IMR-90 (cell line): ENCODE measurements at regions not wholly inside any gene's neighbourhood (a gene's known extent, or its start where the extent isn't known, plus 50 kb on each side); places are given as distances from the start of the nearest gene placed in this dataset.

Experiments
- ATAC-seq: fragments of 200-7000 bp; cut with Tn5 transposase; 2 replicates; pipeline ENCODE4 v1.9.1; 2020; ENCODE audit warnings: low read depth, mild to moderate bottlenecking, moderate library complexity
- BruUV-seq: library from RNA; stranded (reverse); fragments of 400-500 nt; replicated peaks from 2 replicates; lab custom pipeline; 2021; lab: Mats Ljungman, UMichigan
- CTCF ChIA-PET: fragments of 300-600 bp; formaldehyde crosslinking; extraction: SDS; loops from one replicate; lab custom pipeline; 2021; ENCODE audit warnings: antibody characterized with exemption; lab: Yijun Ruan, JAX
- POLR2A ChIA-PET: fragments of 300-600 bp; sonication (Branson Sonifier 250); formaldehyde crosslinking; loops from one replicate; lab custom pipeline; 2022; ENCODE audit warnings: antibody characterized with exemption; ENCODE audit not compliant: unreplicated experiment; lab: Charles Lee
- DNase-seq: peaks from one replicate; pipeline ENCODE4 v3.0.0; 2013
- H2AFZ ChIP-seq: replicated peaks from 2 replicates; pipeline ENCODE3; 2013; ENCODE audit warnings: low read length, mild to moderate bottlenecking; ENCODE audit not compliant: poor library complexity
- H2AK5ac ChIP-seq: 2 replicates; pipeline ENCODE4 v1.6.1; 2013; ENCODE audit warnings: low read depth, low read length, inconsistent platforms
- H2AK9ac ChIP-seq: replicated peaks from 2 replicates; pipeline ENCODE3; 2013; ENCODE audit warnings: mild to moderate bottlenecking, low read depth, low read length, moderate library complexity; ENCODE audit not compliant: poor library complexity
- H2BK120ac ChIP-seq: 2 replicates; pipeline ENCODE4 v1.6.1; 2013; ENCODE audit warnings: low read depth, low read length, inconsistent platforms
- H2BK15ac ChIP-seq: 3 replicates; pipeline ENCODE4 v1.6.1; 2013; ENCODE audit warnings: low read depth, low read length, inconsistent platforms
- H2BK20ac ChIP-seq: 2 replicates; pipeline ENCODE4 v1.6.1; 2013; ENCODE audit warnings: low read depth, mild to moderate bottlenecking, inconsistent platforms, low read length, moderate library complexity
- H2BK5ac ChIP-seq: 2 replicates; pipeline ENCODE4 v1.6.1; 2013; ENCODE audit warnings: mild to moderate bottlenecking, low read depth, low read length, inconsistent platforms; ENCODE audit not compliant: poor library complexity, severe bottlenecking
- H3K14ac ChIP-seq: replicated peaks from 2 replicates; pipeline ENCODE4 v1.6.1; 2013; ENCODE audit warnings: low read depth, low read length, inconsistent platforms
- H3K18ac ChIP-seq: 2 replicates; pipeline ENCODE4 v1.6.1; 2013; ENCODE audit warnings: low read depth, low read length, control low read depth
- H3K23ac ChIP-seq: 2 replicates; pipeline ENCODE4 v1.6.1; 2013; ENCODE audit warnings: low read depth, low read length, inconsistent platforms
- H3K27ac ChIP-seq: 2 replicates; pipeline ENCODE4 v1.5.1; 2013; ENCODE audit warnings: mild to moderate bottlenecking, control low read depth, low read length; ENCODE audit not compliant: insufficient read depth
- H3K27me3 ChIP-seq: 2 replicates; pipeline ENCODE4 v1.6.1; 2013; ENCODE audit warnings: low read length; ENCODE audit not compliant: control insufficient read depth, insufficient read depth
- H3K36me3 ChIP-seq: 2 replicates; pipeline ENCODE4 v1.6.1; 2013; ENCODE audit warnings: low read length, mixed read lengths; ENCODE audit not compliant: control insufficient read depth, insufficient read depth
- H3K4ac ChIP-seq: 2 replicates; pipeline ENCODE4 v1.6.1; 2013; ENCODE audit warnings: low read depth, low read length, inconsistent platforms
- H3K4me1 ChIP-seq: 2 replicates; pipeline ENCODE4 v1.6.1; 2013; ENCODE audit warnings: low read length, mixed read lengths; ENCODE audit not compliant: control insufficient read depth, insufficient read depth
- H3K4me2 ChIP-seq: 2 replicates; pipeline ENCODE4 v1.6.1; 2013; ENCODE audit warnings: low read depth, mild to moderate bottlenecking, control low read depth, low read length, moderate library complexity
- H3K4me3 ChIP-seq: 2 replicates; pipeline ENCODE4 v1.5.1; 2013; ENCODE audit warnings: low read depth, mild to moderate bottlenecking, control low read depth, low read length, moderate library complexity; ENCODE audit not compliant: insufficient read depth
- H3K56ac ChIP-seq: 2 replicates; pipeline ENCODE4 v1.6.1; 2013; ENCODE audit warnings: low read length, inconsistent platforms; ENCODE audit not compliant: insufficient read depth; ENCODE audit errors: extremely low read depth
- H3K79me1 ChIP-seq, 2 experiments: 2 replicates each; pipeline ENCODE4 v1.6.1; 2013; ENCODE audit warnings: low read length in 2 of 2, inconsistent platforms in 1 of 2, low read depth in 1 of 2
- H3K9ac ChIP-seq: 2 replicates; pipeline ENCODE4 v1.6.1; 2013; ENCODE audit warnings: low read depth, low read length, control low read depth
- H3K9me1 ChIP-seq: 2 replicates; pipeline ENCODE4 v1.6.1; 2013; ENCODE audit warnings: low read length, inconsistent platforms; ENCODE audit not compliant: insufficient read depth
- H3K9me3 ChIP-seq: 2 replicates; pipeline ENCODE4 v1.6.1; 2013; ENCODE audit warnings: low read length; ENCODE audit not compliant: control insufficient read depth, insufficient read depth
- H4K20me1 ChIP-seq: 2 replicates; pipeline ENCODE4 v1.6.1; 2013; ENCODE audit warnings: low read length, inconsistent platforms; ENCODE audit not compliant: insufficient read depth
- H4K5ac ChIP-seq: 2 replicates; pipeline ENCODE4 v1.6.1; 2013; ENCODE audit warnings: mild to moderate bottlenecking, low read depth, low read length, control low read depth
- H4K8ac ChIP-seq, 2 experiments: 2 replicates each; pipeline ENCODE4 v1.6.1; 2013; ENCODE audit warnings: low read depth in 2 of 2, low read length in 2 of 2, control low read depth in 1 of 2, inconsistent platforms in 1 of 2
- H4K91ac ChIP-seq: 2 replicates; pipeline ENCODE4 v1.6.1; 2013; ENCODE audit warnings: low read depth, low read length, inconsistent platforms; ENCODE audit not compliant: insufficient read depth
- BHLHE40 ChIP-seq: fragments of 150-350 bp; IDR thresholded peaks from 2 replicates; pipeline ENCODE4 v1.6.1; 2016; ENCODE audit warnings: mild to moderate bottlenecking, low read depth, low read length
- CEBPB ChIP-seq: IDR thresholded peaks from 2 replicates; pipeline ENCODE4 v1.6.1; 2012; ENCODE audit warnings: low read depth, low read length, improper control_type of control experiment
- CHD1 ChIP-seq: IDR thresholded peaks from 2 replicates; pipeline ENCODE4 v1.6.1; 2012; ENCODE audit warnings: low read depth, low read length, improper control_type of control experiment
- CTCF ChIP-seq: conservative IDR thresholded peaks from 2 replicates; pipeline ENCODE4 v1.5.1; 2012; ENCODE audit warnings: mild to moderate bottlenecking, low read depth, low read length, improper control_type of control experiment
- ELK1 ChIP-seq: fragments of 150-350 bp; IDR thresholded peaks from 2 replicates; pipeline ENCODE4 v1.6.1; 2016; ENCODE audit warnings: low read depth, mild to moderate bottlenecking, low read length, moderate library complexity, borderline replicate concordance
- FOS ChIP-seq: fragments of 150-350 bp; IDR thresholded peaks from 2 replicates; pipeline ENCODE4 v1.6.1; 2016; ENCODE audit warnings: low read depth, low read length
- MAFK ChIP-seq: IDR thresholded peaks from 2 replicates; pipeline ENCODE4 v1.6.1; 2012; ENCODE audit warnings: low read depth, low read length, improper control_type of control experiment
- MAZ ChIP-seq: IDR thresholded peaks from 2 replicates; pipeline ENCODE4 v1.6.1; 2012; ENCODE audit warnings: low read depth, mild to moderate bottlenecking, low read length, improper control_type of control experiment, moderate library complexity, borderline replicate concordance
- MXI1 ChIP-seq: IDR thresholded peaks from 2 replicates; pipeline ENCODE4 v1.6.1; 2012; ENCODE audit warnings: low read depth, mild to moderate bottlenecking, low read length, moderate library complexity, borderline replicate concordance
- NFE2L2 ChIP-seq: fragments of 150-350 bp; IDR thresholded peaks from 2 replicates; pipeline ENCODE4 v1.6.1; 2016; ENCODE audit warnings: low read depth, mild to moderate bottlenecking, low read length
- POLR2A ChIP-seq: IDR thresholded peaks from 2 replicates; pipeline ENCODE4 v1.6.1; 2012; ENCODE audit warnings: mild to moderate bottlenecking, low read depth, low read length
- RAD21 ChIP-seq: IDR thresholded peaks from 2 replicates; pipeline ENCODE4 v1.6.1; 2012; ENCODE audit warnings: low read length, improper control_type of control experiment
- RFX5 ChIP-seq: IDR thresholded peaks from 2 replicates; pipeline ENCODE4 v1.8.0; 2012; ENCODE audit warnings: low read depth, mild to moderate bottlenecking, low read length, moderate library complexity
- dilution Hi-C: fragments of 300-500 bp; cut with HindIII; formaldehyde crosslinking; loops from one replicate; pipeline ENCODE4 v1.14.3; 2018; ENCODE audit warnings: low sequenced_read_pairs; ENCODE audit not compliant: unreplicated experiment
- in situ Hi-C: fragments of 300-500 bp; cut with MboI; formaldehyde crosslinking; loops from 3 replicates; pipeline ENCODE4 v1.14.3; 2019; ENCODE audit warnings: low sequenced_read_pairs, inconsistent platforms, mixed read lengths
- intact Hi-C: fragments of 100-400 bp; cut with micrococcal nuclease; formaldehyde crosslinking; loops from 2 replicates; pipeline ENCODE4 v1.10.0; 2022

- ATAC-seq = no peak
- Histone ChIP-seq H3K9me1 (no peaks in the 10 kb centered on the region), H3K18ac (no peak overlapping the region)
These were observed 176.6 kb downstream of the PYDC2 start for GRCh38 chr3:191637611-191638010.

More at GRCh38 chr3:191637611-191638010, 176.6 kb downstream of the PYDC2 start:
- CTCF ChIA-PET = no interaction called here
- no peak overlapping the region for H2AK5ac ChIP-seq
- no peak overlapping the region for H3K23ac ChIP-seq
- H3K14ac ChIP-seq = no peak overlapping the region
- H3K79me1 ChIP-seq = no peaks in the 10 kb centered on the region
- in situ Hi-C loops = no loop called here
- no peak overlapping the region for H3K27ac ChIP-seq
- H3K36me3 ChIP-seq = no peaks in the 10 kb centered on the region
- no peak overlapping the region for H3K56ac ChIP-seq
- no peak overlapping the region for H2AFZ ChIP-seq
- H2BK5ac ChIP-seq = no peak overlapping the region
- H4K20me1 ChIP-seq = no peaks in the 10 kb centered on the region
- no peak overlapping the region for H4K91ac ChIP-seq
- H4K5ac ChIP-seq = no peak overlapping the region
- H2BK20ac ChIP-seq = no peak overlapping the region
- H3K27me3 ChIP-seq = no peaks in the 10 kb centered on the region
- no peak overlapping the region for H2BK15ac ChIP-seq
- dilution Hi-C loops = no loop called here
- H3K4me2 ChIP-seq = no peak overlapping the region
- TF ChIP-seq MAFK (no peak), NFE2L2 (no peak), BHLHE40 (no peak), ELK1 (no peak), MAZ (no peak), CTCF (no peak), MXI1 (no peak), CEBPB (no peak), FOS (no peak), RFX5 (no peak), CHD1 (no peak), POLR2A (no peak), RAD21 (no peak)
- no peak for DNase-seq
- H2AK9ac ChIP-seq = no peak overlapping the region
- no TSS peak for BruUV-seq
- H3K4me3 ChIP-seq = no peak overlapping the region
- H4K8ac ChIP-seq = no peak overlapping the region
- no peak overlapping the region for H3K4ac ChIP-seq
- no peak overlapping the region for H3K9ac ChIP-seq
- intact Hi-C loops = no loop called here
- no peak overlapping the region for H2BK120ac ChIP-seq
- H3K4me1 ChIP-seq = no peaks in the 10 kb centered on the region
- POLR2A ChIA-PET = no interaction called here
- H3K9me3 ChIP-seq = peaks cover 17% of the 10 kb centered on the region; the same call in 1 of the 2 replicates
